Stomach (tissue), 8 donors: ENCODE measurements at regions not wholly inside any gene's neighbourhood (a gene's known extent, or its start where the extent isn't known, plus 50 kb on each side); places are given as distances from the start of the nearest gene placed in this dataset.

ENCODE experiments used
- DNase-seq, 2 donors: peaks; one replicate each; pipeline versions ENCODE4 v3.0.0 to v3.0.0-alpha.2; 2013 to 2019
- H3K27ac ChIP-seq, 5 donors: fragments of 200-600 bp in 4 of 5; sonication (generic) in 4 of 5; one replicate each; pipeline ENCODE4 v1.5.1; 2013 to 2019; ENCODE audit warnings: mild to moderate bottlenecking in 1 of 5, moderate library complexity in 1 of 5
- H3K27me3 ChIP-seq, 3 donors: fragments of 200-600 bp; sonication (generic); one replicate each; pipeline ENCODE4 v1.5.1; 2017 to 2019; ENCODE audit warnings: mixed run types in 1 of 3
- H3K36me3 ChIP-seq, 4 donors: fragments of 200-600 bp; sonication (generic); 1 replicate in 3 of 4; 2 replicates in 1 of 4; pipeline ENCODE4 v1.5.1; 2016 to 2019
- H3K4me1 ChIP-seq, 4 donors: fragments of 200-600 bp; sonication (generic); one replicate each; pipeline ENCODE4 v1.5.1; 2016 to 2019
- H3K4me3 ChIP-seq, 4 donors: fragments of 200-600 bp; sonication (generic) in 3 of 4; one replicate each; pipeline ENCODE4 v1.5.1; 2016 to 2019; ENCODE audit warnings: mild to moderate bottlenecking in 1 of 4
- H3K9me3 ChIP-seq, 4 donors: fragments of 200-600 bp; sonication (generic); one replicate each; pipeline ENCODE4 v1.5.1; 2016 to 2019
- EP300 ChIP-seq: sonication (generic); formaldehyde crosslinking; IDR thresholded peaks from one replicate; pipeline ENCODE4 v1.6.1; 2017; ENCODE audit warnings: antibody characterized with exemption
- POLR2A ChIP-seq, 4 donors: fragments of 450-650 bp; IDR thresholded peaks; one replicate each; pipeline ENCODE4 v1.6.1; 2016; ENCODE audit warnings: antibody characterized with exemption in 4 of 4, control low read depth in 2 of 4, mild to moderate bottlenecking in 1 of 4, moderate library complexity in 1 of 4
- POLR2AphosphoS5 ChIP-seq, 3 donors: sonication (generic); formaldehyde crosslinking; IDR thresholded peaks; one replicate each; pipeline ENCODE4 v1.6.1; 2016; ENCODE audit warnings: antibody characterized with exemption in 3 of 3
- WGBS, 5 donors: extraction: QIAGEN DNeasy Blood & Tissue Kit in 3 of 5; methylation state at CpG; one replicate each; pipeline versions ENCODE4 v1.1.5 to v1.1.7; 2013 to 2018; 5-methylcytosine and 5-hydroxymethylcytosine counted together
- intact Hi-C: fragments of 100-400 bp; cut with DNase I; formaldehyde crosslinking; loops from one replicate; pipeline ENCODE4 v1.15.1; 2023; ENCODE audit warnings: low total_unique reads
- TF ChIP-seq, protein P1 (sequence below), 7 experiments: fragments of 450-650 bp in 4 of 7; fragments of 200-600 bp in 3 of 7; sonication (generic) in 3 of 7; IDR thresholded peaks; one replicate each; pipeline ENCODE4 v1.5.1; 2016 to 2019; ENCODE audit warnings: antibody characterized with exemption in 7 of 7, control low read depth in 2 of 7, mild to moderate bottlenecking in 1 of 7
- donor health status: healthy with polysubstance abuse.
- donor health status: Bipolar disorder and iron deficiency.
- donor health status: healthy.

DNA sequence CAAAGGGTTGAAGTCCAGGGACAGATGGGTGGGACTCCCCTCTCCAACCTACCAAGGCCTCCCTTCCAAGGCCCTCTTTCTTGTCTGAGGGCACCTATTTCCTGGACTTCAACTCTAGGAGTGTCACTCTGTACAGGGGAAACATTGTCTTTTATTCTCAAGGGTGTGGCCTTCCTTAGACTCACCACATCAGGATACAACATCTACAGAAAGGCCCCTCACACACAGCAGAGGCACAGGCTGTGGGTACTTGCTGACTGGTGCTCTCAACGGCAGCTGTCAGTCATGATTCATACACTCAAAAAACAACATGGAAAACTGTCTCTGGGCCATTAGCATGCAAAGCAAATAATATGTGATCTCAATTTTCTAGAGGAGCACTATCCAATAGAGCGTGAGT lies 78.0 kb downstream of the RCN1 start:
- H3K27ac ChIP-seq, result no peak overlapping the region
- TF ChIP-seq, protein P1, sequence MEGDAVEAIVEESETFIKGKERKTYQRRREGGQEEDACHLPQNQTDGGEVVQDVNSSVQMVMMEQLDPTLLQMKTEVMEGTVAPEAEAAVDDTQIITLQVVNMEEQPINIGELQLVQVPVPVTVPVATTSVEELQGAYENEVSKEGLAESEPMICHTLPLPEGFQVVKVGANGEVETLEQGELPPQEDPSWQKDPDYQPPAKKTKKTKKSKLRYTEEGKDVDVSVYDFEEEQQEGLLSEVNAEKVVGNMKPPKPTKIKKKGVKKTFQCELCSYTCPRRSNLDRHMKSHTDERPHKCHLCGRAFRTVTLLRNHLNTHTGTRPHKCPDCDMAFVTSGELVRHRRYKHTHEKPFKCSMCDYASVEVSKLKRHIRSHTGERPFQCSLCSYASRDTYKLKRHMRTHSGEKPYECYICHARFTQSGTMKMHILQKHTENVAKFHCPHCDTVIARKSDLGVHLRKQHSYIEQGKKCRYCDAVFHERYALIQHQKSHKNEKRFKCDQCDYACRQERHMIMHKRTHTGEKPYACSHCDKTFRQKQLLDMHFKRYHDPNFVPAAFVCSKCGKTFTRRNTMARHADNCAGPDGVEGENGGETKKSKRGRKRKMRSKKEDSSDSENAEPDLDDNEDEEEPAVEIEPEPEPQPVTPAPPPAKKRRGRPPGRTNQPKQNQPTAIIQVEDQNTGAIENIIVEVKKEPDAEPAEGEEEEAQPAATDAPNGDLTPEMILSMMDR (IDR thresholded peaks at IDR 0.05), result no peak
- H3K27me3 ChIP-seq, result peaks cover 0 to 11% (median 0%) of the 10 kb centered on the region in 3 donors
- intact Hi-C loops, result no loop called here
- WGBS, 5 donors, result 78 to 89% (median 87%) methylated on average over 2 of the region's 2 CpGs
- DNase-seq, result no peak
- H3K36me3 ChIP-seq, result no peaks in the 10 kb centered on the region
- H3K4me3 ChIP-seq, result no peak overlapping the region
- H3K4me1 ChIP-seq, result peaks cover 5 to 15% (median 7%) of the 10 kb centered on the region in 4 donors
- H3K9me3 ChIP-seq, result no peaks in the 10 kb centered on the region

DNA sequence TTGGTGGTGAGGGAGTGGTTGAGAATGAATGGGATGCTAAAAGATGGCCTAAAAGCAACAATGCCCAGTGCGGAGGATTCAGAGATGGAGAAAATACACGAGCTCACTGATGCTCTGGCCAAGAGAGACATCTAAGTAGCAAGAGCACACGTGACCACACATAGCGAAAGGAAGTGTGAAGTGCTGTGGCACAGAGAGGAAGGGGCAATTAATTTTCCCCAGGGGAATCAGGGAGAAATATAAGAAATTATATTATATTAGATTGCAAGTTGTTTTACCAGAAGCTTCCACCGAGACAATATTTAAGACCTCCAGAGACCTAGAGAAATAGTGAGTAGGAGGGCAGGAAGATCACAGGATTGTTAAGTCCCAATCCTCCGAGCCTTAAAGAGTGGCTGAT lies 80.6 kb downstream of the RCN1 start:
- intact Hi-C loops, result no loop called here
- H3K27me3 ChIP-seq, result peaks cover 0 to 15% (median 0%) of the 10 kb centered on the region in 3 donors
- H3K9me3 ChIP-seq, result no peaks in the 10 kb centered on the region
- TF ChIP-seq, protein P1 (IDR thresholded peaks at IDR 0.05), result no peak
- TF ChIP-seq POLR2A (IDR thresholded peaks at IDR 0.05), result no peak
- TF ChIP-seq POLR2AphosphoS5 (IDR thresholded peaks at IDR 0.05), result no peak
- no peak for TF ChIP-seq EP300
- H3K4me1 ChIP-seq, result peaks cover 5 to 15% (median 7%) of the 10 kb centered on the region in 4 donors
- WGBS, 5 donors, result 85 to 89% (median 86%) methylated on average over 6 of the region's 6 CpGs
- H3K36me3 ChIP-seq, result no peaks in the 10 kb centered on the region
- H3K27ac ChIP-seq, result no peak overlapping the region
- no peak for DNase-seq
- no peak overlapping the region for H3K4me3 ChIP-seq

DNA sequence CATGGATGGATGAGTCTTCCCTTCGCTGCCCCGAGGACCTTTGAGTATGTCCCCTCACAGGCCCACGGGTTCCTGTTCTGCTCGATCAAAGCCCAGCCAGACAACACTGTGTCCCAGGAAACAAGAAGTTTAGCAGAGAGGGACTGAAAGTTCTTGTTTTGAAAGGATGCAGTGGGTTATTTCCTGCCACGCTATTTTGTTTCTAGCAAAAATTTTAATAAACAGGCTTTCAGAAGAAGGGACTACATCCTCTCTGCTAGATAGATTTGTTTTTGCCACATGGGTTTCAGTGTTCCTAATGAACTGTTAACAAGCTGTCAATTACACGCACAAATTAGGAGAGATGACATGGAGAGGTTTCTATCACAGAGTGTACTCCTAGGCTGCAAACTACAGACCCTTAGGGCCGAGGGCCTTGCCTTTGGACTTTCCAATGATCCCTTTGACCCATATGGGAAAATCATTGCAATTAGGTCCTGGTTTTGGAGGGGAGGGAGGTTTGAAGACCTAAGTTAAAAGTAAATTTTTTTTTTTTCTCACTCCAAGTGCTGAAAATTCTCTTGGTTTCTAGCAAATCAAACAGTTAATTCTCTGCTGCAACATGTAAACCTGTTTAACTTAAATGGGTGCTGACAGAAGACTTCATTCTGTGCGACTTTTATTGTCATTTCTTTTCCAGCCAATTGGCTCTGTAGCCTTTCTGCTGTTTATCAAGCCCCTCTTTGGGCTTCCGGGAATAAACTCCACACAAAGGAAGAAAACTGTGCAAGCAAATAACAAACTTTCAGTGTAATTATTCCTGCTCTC lies 81.4 kb downstream of the RCN1 start:
- Histone ChIP-seq H3K9me3 (no peaks in the 10 kb centered on the region), H3K4me1 (peaks cover 5 to 15% (median 7%) of the 10 kb centered on the region in 4 donors), H3K27ac (no peak overlapping the region), H3K27me3 (peaks cover 0 to 15% (median 0%) of the 10 kb centered on the region in 3 donors), H3K4me3 (no peak overlapping the region), H3K36me3 (no peaks in the 10 kb centered on the region)
- intact Hi-C loops, result no loop called here
- no peak for DNase-seq
- TF ChIP-seq POLR2A (IDR thresholded peaks at IDR 0.05) (no peak), EP300 (no peak), POLR2AphosphoS5 (IDR thresholded peaks at IDR 0.05) (no peak)
- TF ChIP-seq, protein P1 (IDR thresholded peaks at IDR 0.05), result no peak
- 54 to 64% (median 59%) methylated on average over 9 of the region's 9 CpGs for WGBS, 5 donors

DNA sequence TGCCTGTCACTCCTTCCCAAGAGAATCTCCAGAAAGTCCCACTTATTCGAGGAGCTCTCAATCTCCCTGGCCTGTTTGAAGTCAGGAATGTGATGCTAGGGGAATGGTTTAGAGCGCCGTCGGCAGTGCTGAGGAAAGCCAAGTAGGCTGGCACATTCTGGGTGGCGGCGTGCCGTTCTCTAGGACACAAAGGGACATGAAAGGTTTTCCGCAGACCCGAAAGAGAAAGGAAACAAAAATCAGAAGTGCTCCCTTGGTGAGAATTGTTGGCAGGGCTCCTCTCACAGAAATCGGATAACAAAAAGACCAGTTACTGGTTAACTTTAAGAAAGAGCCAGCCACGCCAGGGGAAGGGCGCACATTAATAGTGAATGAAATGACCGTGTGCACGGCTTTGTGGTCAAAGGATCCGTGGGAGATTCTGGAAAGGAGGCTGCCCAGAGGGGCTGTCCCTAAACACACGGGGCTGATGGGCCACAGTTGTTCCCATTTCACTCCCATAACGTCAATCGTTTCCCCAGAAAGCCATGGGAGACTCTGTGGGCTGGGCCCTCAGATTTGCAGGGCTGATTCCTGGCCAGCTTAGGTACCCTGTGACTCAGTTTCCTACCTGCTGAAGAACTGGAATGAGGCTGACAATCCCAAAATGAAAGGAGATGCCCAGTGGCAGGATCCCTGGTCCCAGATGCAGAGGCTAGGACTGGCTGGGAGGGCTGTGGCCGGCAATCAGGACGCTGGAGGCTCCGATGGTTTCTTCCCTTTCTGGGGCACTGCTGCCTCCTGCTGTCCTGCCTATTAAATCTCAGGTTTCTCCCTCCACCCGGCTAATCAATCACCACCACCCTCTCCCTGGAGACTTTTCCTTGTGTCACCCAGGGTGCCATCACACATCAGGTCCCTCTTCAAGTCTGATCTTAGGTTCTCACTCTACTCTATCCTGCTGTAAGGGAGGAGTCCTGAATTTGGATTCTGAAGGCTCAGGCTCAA lies 82.3 kb downstream of the RCN1 start:
- Histone ChIP-seq H3K4me1 (peaks cover 5 to 15% (median 7%) of the 10 kb centered on the region in 4 donors), H3K27ac (peak overlapping the region in 1 of 5 donors; percentile 32), H3K4me3 (peak overlapping the region; percentile 18 to 32 (median 24)), H3K9me3 (no peaks in the 10 kb centered on the region), H3K27me3 (peaks cover 0 to 15% (median 0%) of the 10 kb centered on the region in 3 donors), H3K36me3 (no peaks in the 10 kb centered on the region)
- 17 to 27% (median 22%) methylated on average over 21 to 22 of the region's 22 CpGs for WGBS, 5 donors
- DNase-seq, result peak; percentile 61 to 82
- TF ChIP-seq EP300, result no peak
- no peak for TF ChIP-seq POLR2AphosphoS5 (IDR thresholded peaks at IDR 0.05)
- TF ChIP-seq, protein P1 (IDR thresholded peaks at IDR 0.05), result peak in 4 of 7 experiments; percentile 28 to 66 (median 44)
- TF ChIP-seq POLR2A (IDR thresholded peaks at IDR 0.05), result no peak
- intact Hi-C loops, result no loop called here
